ENCODE measurements at regions not wholly inside any gene's neighbourhood (a gene's known extent, or its start where the extent isn't known, plus 50 kb on each side); places are given as distances from the start of the nearest gene placed in this dataset.

GRCh38 chr4:135177321-135177720 is 975.7 kb upstream of the PABPC4L start:
- H3K9ac ChIP-seq (replicated peaks; ENCODE audit: extremely low read depth, insufficient read depth, low read length): no peak overlapping the region
- TF ChIP-seq CTCF (IDR thresholded peaks at IDR 0.05; ENCODE audit: extremely low read depth in 1 of 2, insufficient read depth in 1 of 2, low read depth in 1 of 2, low read length in 2 of 2) (no peak), POLR2A (IDR thresholded peaks at IDR 0.05; ENCODE audit: low read depth, low read length) (no peak), GATA2 (IDR thresholded peaks at IDR 0.05; ENCODE audit: insufficient read depth, insufficient read length, low read depth, low read length) (no peak), EZH2 (IDR thresholded peaks at IDR 0.05; ENCODE audit: borderline replicate concordance, low read depth, low read length, severe bottlenecking) (no peak), MYC (IDR thresholded peaks at IDR 0.05; ENCODE audit: low read depth, low read length) (no peak), FOS (IDR thresholded peaks at IDR 0.05; ENCODE audit: borderline replicate concordance, insufficient read depth, low read length) (no peak), POLR2AphosphoS5 (IDR thresholded peaks at IDR 0.05; ENCODE audit: insufficient read depth, low read depth, low read length) (no peak), MAX (IDR thresholded peaks at IDR 0.05; ENCODE audit: insufficient read depth, insufficient read length) (no peak), JUN (IDR thresholded peaks at IDR 0.05; ENCODE audit: borderline replicate concordance, insufficient read depth, insufficient read length, low read depth) (no peak)
- no peak overlapping the region for H3K27ac ChIP-seq (ENCODE audit: insufficient read depth, low read depth, low read length)
- FAIRE-seq (no peak), DNase-seq (ENCODE audit: low read depth, low spot score) (no peak)
- no peaks in the 10 kb centered on the region for H3K9me3 ChIP-seq (replicated peaks; ENCODE audit: control insufficient read depth, insufficient read depth, low read length)
- H3K79me2 ChIP-seq (ENCODE audit: control insufficient read depth, insufficient read depth, low read length): no peaks in the 10 kb centered on the region
- H3K4me1 ChIP-seq (ENCODE audit: control insufficient read depth, extremely low read depth, insufficient read depth, low read length): no peaks in the 10 kb centered on the region
- no peaks in the 10 kb centered on the region for H3K36me3 ChIP-seq (ENCODE audit: control insufficient read depth in 2 of 2, extremely low read depth in 1 of 2, insufficient read depth in 2 of 2, low read length in 2 of 2)
- no peaks in the 10 kb centered on the region for H3K9me1 ChIP-seq (replicated peaks; ENCODE audit: control insufficient read depth, extremely low read depth, insufficient read depth, low read length)
- H3K27me3 ChIP-seq (ENCODE audit: control insufficient read depth in 2 of 2, insufficient read depth in 2 of 2, low read length in 2 of 2): no peaks in the 10 kb centered on the region
- intact Hi-C loops (cut with micrococcal nuclease) (no loop called here), dilution Hi-C loops (cut with MboI; ENCODE audit: extremely low pct_ligation_motif_present, low sequenced_read_pairs) (no loop called here)
- POLR2A ChIA-PET: no interaction called here
- H3K4me3 ChIP-seq (replicated peaks in 1 of 3; ENCODE audit: insufficient read depth in 1 of 3, low read depth in 1 of 3, low read length in 3 of 3): no peak overlapping the region
- no peak overlapping the region for H2AFZ ChIP-seq (ENCODE audit: low read depth, low read length)
- BruUV-seq (replicated peaks): no TSS peak
- no peaks in the 10 kb centered on the region for H4K20me1 ChIP-seq (replicated peaks; ENCODE audit: control insufficient read depth, extremely low read depth, insufficient read depth, low read length)
- CTCF ChIA-PET: no interaction called here
- H3K4me2 ChIP-seq (ENCODE audit: insufficient read depth, low read length): no peak overlapping the region
